Sigmoid colon (tissue), 4 donors: ENCODE measurements at regions not wholly inside any gene's neighbourhood (a gene's known extent, or its start where the extent isn't known, plus 50 kb on each side); places are given as distances from the start of the nearest gene placed in this dataset.

Experiments used
- EP300 ChIP-seq, 4 donors: sonication (generic); formaldehyde crosslinking; IDR thresholded peaks; one replicate each; pipeline ENCODE4 v1.6.1; 2017; ENCODE audit warnings: antibody characterized with exemption in 4 of 4
- POLR2AphosphoS5 ChIP-seq, 4 donors: sonication (generic); formaldehyde crosslinking; IDR thresholded peaks; one replicate each; pipeline ENCODE4 v1.6.1; 2017; ENCODE audit warnings: antibody characterized with exemption in 4 of 4

GRCh38 chr20:50393990-50394561 lies 116.1 kb upstream of the PTPN1 start:
- TF ChIP-seq EP300 (IDR thresholded peaks at IDR 0.05) (no peak), POLR2AphosphoS5 (IDR thresholded peaks at IDR 0.05) (no peak)
